HG02678 (cell line): ENCODE measurements at regions not wholly inside any gene's neighbourhood (a gene's known extent, or its start where the extent isn't known, plus 50 kb on each side); places are given as distances from the start of the nearest gene placed in this dataset.

Experiments used
- ATAC-seq: cut with Tn5 transposase; IDR thresholded peaks from one replicate; pipeline ENCODE4 v1.9.1; 2021; ENCODE audit warnings: mild to moderate bottlenecking, moderate library complexity; ENCODE audit not compliant: unreplicated experiment

DNA sequence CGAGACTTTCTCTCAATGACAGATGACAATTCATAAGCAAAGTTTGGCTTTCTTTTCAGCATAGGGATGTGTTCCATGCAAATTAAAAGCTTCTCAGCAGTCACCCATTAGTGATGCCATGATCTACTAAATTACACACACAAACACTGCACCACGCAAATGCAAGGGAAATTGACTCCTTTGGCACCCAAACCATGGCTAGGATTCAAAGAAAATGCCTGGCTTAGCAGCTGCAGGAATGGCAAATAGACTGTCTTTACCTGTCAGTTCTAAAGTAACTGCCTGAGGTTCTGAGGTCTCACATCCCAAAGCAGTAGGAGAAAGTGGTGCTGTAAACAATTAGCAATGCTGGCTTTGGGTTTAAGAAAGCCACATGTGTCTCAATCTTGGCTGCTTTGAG lies 108.6 kb upstream of the ATP10B start:
- ATAC-seq, result no peak

DNA sequence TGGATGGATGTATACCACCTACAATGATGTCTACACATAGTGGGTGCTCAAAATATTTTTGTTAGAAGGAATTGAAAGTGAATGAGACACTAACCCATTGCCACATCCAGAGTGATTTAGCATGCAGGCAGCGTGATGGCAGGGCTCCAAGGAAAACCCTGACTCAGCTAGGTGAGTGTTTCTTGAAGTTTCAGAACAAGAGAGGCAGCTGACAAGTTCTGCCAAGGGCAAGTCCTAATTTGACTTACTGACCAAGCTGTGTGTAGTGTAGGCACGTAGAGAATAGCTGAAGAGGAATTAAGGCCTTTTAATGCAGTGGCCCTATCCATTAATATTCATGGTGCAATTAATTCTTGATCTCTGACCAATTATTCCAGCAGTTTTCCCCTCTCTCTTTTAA lies 107.8 kb upstream of the ATP10B start:
- no peak for ATAC-seq

DNA sequence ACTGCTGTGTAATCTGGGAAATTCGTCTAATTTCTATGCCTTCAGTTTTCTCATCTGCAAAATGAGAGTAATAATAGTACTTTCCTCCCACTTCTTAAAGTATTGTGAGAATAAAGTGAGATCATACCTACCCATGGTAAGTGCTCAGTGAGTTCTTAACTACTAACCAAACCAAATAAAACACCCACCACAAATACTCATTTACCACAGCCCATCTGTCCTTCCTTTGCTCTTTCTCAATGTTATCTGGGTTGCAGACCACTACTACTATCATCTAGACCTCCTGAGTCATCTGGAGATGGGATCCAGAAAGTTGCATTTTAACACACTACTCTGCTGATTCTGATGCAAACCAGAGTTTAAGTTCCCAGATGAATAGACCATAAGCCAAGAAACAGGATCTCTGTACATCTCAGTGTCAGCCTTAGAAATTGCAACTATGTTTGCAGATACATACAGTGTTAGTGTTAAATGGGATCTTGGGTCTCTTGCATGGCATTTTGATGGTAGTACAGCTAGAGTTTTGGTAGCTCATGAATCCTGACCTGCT lies 105.4 kb upstream of the ATP10B start:
- ATAC-seq, result peak; percentile 55

DNA sequence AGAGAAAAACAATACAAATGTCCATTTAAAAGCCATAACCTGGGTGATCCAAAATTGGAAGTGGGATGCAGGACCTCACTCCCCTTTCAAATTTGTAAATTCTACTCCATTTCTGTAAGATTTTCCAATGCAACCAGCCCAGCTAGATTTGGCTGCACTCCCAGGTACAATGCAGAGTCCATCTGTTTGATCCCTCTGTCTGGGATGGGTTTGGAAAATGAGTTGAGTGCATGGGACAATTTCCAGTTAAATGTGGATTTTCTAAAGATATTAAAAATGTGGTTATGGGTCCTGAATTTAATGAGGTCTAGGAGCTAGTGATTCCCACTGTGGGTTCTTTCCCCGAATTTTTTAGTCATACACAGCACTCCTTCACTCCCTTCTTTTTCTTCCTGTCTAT lies 104.0 kb upstream of the ATP10B start:
- no peak for ATAC-seq

DNA sequence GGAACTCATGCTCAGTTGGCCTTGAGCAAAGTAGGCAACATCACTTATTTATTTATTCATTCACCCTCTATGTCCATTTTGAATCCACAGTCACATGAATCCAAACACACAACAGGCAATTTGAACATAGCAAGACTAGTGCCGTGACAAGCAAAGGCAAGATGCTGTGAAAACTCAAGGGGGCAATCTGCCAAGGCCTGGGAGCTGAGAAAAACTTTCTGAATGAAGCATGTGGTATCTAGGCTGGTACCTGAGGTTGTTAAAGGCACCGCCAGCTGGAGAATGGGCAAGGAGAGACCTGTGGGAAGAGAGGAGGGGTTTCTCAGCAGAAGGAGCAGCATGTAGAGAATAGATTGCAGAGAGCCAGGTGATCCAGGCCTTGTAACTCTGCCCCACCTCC lies 98.3 kb upstream of the ATP10B start:
- no peak for ATAC-seq

DNA sequence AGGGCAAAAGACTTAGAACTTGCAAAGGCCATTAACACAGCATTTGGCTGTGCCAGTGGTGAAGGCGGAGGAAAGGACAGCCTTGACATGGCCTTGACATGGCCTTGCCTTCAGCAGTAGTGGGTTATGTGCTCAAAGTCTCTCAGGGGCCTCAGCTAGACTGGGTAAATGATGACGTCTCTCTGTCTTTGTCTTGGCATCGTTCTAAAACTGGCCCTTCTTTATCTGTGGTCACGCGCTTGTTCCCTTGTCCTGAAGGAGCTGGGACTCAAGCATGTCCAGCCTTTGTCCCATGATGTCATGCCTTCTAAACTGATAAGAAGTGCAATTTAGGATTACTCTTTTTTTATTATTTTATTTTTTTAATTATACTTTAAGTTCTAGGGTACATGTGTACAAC lies 88.7 kb upstream of the ATP10B start:
- no peak for ATAC-seq

DNA sequence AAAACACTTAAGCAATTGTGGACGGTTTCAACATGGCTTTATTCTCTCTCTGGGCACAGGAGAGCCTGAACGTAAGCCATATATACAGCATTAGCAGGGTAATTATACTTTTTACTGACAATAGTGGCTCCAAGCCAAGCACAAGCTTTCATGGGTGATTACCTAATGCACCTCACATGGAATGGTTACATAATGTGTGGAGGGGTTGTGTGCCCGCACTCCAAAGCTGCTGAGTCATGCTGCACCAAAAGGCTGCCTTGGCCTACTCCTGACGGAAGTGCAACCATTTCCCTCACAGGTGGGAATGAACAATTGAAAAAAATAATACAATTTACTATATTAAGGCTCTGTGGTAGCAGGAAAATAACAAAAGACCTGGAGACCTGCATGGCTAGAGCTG lies 86.5 kb upstream of the ATP10B start:
- no peak for ATAC-seq

DNA sequence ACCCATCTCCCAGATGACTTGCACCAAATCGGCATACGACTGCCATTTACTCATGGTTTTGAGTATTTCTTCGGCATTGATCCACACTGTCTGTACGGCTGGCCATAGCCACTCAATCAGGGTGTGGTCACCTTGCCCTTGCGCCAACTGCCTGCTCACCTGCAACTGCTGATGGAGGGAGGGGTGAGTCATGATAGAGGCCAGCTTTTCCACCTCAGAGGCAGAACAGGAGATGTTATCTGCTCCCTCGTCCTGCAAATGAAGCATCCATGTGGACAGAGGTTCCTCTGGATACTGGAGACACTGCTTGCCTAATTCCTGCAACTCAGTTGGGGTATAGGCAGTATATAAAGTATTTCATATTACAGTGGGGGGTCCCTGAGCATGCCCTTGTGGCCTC lies 85.6 kb upstream of the ATP10B start:
- no peak for ATAC-seq

DNA sequence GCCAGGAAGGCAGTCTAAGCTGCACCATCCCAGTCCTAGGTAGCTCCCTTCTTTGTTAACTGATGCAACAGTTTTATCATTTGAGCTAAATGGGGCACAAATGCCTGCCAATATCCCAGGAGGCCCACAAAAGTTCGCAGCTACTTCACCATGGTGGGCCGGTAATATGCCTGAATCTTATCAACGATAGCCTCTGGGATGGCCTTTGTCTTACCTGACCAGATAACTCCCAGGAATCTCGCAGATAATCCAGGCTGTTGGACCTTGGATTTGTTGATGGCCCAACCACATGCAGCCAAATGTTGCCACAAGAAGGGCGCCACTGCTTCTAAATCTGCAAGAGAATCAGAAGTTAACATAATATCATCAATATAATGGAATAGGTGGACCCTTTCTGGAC lies 83.8 kb upstream of the ATP10B start:
- no peak for ATAC-seq

DNA sequence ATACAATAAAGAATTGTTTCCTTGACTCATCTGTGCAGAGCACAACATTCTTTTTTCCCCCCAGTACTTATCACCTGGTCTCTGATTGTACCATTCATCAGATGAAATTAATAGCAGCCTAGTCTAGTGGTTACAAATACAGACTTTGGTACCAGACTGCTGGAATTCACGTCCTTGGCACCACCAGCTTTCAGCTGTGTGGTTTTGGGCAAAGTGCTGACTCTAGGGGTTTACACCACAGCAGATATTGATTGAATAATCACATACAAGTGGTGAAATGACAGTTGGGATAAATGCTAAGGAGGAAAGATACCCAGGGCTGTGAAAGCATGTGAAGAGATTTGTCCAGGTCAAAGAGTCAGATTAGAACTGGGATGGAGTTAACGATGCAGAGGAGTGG lies 79.3 kb upstream of the ATP10B start:
- ATAC-seq, result no peak

DNA sequence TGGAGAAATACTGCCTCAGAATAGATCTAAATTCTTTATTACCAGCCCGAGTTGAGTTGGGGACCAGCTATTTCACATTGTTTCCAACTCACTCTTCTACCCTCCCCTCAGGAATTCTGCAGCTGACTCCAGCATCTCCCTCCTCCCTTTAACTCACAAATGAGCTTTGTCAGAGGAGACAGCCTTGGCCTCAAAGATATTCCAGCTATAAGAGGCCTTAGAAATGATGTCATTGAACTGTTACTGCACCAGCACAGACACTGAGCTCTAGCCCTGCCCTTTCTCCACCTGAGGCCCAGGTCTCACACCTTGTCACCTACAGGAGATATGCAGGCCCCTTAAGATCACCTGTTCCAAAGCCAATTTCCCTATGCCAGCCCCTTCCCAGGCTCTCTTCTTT lies 78.4 kb upstream of the ATP10B start:
- no peak for ATAC-seq

DNA sequence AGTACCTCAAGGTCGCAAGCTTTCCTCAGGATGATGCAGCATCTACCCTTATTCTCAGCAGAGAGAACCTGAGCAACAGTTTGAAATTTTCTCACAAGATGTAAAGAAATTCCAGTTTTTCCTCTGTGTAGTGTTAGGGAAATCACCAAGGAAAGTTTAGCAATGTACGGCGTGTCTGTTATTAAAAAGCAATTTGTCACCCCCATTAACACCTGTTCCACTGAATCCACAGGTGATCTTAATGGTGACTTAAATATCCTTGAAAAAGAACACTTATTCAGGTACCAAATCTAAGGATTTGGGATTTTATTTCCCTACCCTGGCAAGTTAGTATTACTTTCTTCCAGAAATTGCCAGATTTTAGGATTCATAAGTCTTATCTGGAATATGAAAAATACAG lies 77.9 kb upstream of the ATP10B start:
- no peak for ATAC-seq

DNA sequence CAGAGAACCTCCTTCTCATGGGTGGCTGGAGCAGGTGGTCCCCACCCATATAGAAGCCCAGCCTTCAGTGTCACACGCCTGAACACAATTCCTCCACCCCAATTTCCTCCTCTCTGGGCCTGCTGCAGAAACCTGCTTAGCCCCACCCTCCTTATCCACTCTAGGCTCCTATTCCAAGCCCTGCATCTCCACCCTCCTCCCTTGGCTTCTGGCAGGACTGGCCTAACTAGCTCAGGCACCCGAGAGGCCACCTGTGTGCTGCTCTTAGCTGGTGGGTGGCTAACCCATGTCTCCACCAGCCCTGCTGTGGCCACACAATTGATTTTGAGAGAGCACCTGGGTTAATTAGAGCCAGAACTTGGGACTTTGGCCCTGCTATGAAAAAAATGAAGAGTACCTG lies 77.3 kb upstream of the ATP10B start:
- no peak for ATAC-seq

DNA sequence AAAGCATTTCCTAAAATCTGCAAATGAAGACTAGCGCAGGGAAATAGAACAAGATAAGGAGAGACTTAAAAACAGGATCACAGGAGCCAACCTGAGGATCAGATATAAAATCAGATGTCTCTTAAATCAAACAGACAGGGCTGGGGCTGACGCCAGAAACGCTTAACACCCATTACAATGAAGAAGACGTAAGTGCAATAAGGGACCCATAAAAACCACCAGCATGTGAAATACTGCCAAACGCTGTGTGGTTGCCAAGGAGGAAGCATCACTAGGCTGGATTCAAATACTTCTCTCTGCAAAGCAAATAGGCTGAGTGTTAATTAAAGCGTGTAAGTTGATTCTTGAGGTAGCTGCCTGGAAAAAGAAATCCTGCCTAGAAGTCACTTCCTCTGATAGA lies 74.4 kb upstream of the ATP10B start:
- ATAC-seq, result no peak

DNA sequence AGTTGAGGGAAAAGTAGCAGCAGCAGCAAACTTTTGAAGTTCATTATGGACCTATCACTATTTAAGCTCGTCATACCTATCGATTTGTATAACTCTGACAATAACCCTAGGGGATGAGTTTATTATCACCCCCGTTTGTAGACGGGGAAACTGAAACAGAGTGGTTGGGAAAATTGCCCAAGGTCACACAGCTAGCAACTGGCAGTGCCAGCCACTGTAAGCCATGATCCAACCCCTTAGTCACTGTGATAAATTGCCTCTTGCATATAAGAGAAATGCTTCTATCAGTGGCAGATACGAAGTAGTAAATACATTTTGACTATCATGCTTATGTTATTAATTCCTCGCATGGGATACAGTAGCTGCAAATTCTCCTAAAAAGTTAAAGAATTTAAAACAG lies 73.3 kb upstream of the ATP10B start:
- ATAC-seq, result no peak

DNA sequence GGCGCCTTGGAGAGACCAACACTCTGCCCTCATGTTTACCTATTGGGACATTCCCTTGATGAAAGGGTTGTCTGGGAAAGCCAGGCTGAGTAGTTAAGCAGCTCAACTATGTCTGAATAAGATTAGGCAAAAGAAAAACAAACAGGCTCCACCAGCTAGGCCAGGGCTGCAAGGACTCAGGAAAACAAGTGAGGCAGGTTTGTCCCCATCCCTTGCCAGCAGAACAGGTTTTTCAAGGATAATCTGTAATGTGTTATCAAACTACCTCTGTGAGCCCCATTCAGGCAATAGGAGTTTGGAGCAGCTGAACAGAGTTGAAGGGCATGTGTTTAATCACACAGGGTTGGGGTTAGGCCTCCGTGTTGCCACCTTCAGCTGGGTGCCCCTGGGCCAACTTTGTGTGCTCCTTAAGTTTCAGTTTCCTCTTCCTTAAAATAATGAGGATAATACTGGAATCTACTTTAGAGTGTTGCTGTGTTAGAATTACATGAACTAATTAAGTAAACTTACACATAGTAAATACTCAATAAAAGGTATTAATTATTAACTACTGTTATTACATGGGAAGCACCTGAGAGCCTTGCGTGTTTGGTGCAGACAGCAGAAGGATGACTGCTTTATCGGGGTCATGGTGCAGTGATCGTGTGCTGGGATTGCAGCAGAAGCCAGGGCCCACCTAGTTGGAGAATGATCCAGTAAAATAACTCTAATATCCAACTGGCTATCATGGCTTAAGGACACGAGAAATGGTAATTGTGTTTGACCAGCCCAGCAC lies 72.1 kb upstream of the ATP10B start:
- ATAC-seq, result no peak

DNA sequence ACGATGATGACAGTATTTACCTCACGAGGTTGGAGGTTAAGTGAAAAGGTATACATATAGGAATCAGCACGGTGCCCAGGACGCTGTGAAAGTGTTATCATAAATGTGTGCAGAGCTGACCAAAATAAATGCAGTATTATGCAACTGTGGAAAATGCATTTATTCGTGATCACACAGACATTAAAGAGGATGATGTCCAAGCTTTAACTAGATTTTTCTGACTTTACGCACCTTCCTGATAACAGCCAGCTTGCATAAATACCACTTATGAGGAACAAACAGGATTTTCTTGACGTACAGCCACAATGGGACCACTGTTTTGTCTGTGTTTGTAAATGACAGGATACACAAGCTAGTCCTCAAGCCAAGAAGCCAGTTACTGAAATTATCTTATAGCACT lies 71.4 kb upstream of the ATP10B start:
- ATAC-seq, result no peak

DNA sequence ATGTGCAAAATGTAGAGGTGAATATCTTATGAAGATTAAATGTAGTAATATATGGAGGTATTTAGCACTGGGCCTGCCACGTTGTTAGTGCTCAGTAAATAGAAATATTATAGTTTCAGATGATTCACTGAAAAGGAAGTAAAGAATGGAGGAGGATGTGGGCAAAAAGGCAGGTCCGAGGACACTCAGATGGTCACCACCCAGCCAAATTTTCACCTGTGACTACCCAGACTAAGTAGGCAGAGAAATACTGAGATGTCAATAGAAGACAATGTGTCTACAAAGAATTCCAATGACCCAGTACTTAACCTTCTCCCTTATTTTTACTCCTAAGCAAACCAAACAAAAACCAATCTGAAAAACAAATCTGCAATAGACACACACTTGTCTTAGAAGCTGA lies 70.3 kb upstream of the ATP10B start:
- no peak for ATAC-seq

DNA sequence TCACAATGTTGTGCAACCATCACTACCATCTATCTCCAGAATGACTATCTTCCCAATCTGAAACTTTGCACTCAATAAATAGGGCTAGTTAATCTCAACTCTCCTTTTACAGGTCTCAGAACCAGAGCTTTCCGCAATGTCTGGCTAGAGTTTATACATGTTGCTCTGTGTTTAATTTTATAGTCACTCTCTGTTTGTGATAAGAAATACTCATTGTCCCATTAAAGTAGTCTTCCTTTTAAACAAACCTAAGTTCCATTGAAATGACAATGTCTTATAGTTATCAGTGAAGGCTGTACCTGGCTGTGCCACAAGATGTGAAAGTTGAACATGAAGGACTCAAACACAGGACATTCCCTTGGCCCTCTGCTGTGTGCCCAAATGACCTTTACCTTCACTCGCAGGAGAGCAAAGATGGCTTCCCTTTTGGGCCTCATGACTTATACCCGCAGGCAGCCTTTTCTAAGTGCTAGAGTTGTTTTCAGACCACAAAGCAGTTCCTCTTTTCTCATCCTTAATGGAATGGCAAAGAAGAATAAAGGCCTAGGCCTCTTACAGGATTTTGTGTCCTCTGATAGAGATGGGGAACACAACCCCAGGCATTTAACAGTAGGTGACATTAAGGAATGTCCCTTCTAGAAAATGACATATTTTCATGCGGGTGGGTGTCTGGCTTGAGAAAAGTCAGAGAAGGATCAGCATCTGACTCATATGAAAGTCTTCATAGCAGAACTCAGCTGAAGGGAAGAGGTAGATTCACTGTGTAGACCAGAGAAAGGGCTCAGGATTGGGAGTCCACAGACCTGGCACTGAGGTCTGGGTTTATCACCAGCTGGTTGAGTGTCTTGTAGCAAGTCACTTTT lies 69.6 kb upstream of the ATP10B start:
- no peak for ATAC-seq

DNA sequence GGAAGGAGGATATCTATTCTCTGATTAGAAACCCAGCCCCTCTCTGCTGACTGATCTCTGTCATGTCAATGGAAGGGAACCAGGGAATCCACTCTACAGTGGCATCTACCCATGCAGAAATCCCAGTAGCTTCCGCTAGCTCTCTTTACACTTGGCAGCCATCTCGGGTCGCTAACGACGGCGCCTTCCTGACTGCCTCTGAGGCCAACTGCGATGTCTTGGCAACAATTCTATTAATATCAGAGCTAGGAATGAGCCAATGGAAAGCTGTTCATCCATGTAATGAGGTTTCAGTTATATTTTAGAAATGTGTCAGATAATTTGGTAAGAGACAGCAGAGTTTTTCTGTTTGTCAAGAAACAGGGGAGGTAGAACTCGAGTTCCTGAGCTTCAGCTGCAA lies 67.6 kb upstream of the ATP10B start:
- no peak for ATAC-seq

DNA sequence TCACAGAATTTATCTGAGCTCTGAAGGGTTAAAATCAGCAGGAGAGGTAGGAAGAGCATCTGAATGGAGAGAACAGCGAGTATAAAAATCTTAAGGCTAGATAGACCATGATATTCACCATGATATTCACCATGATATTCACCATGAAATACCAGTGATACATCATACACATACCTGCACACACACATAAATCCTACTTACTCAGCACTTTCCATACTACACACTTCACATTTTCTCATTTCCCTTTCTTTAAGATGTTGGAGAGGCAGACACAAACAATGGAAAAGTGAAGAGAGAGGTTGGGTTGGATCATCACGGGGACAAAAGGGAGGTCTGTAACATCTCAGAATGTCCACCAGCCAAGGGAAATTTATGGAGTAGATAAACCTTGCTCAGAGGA lies 66.4 kb upstream of the ATP10B start:
- ATAC-seq, result no peak

DNA sequence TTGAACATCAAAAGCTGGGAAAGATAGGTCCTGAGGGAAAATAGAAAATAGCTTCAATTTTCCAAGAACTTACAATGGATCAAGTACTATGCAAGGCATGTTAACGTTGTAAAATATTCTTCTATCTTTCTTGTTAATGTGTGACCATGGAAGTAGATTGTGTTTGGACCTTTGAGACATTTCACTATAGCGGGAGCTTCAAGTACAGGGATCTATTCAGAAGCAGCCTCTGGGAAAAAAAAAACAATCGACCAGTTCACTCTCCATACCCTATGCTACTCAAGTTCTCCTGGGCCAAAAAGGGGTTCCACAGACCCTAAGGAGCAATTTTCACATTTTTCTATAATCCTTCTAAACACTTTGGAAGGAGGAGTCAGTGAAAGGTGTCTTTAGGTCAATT lies 54.1 kb upstream of the ATP10B start:
- ATAC-seq, result no peak
